ENCODE measurements at regions not wholly inside any gene's neighbourhood (a gene's known extent, or its start where the extent isn't known, plus 50 kb on each side); places are given as distances from the start of the nearest gene placed in this dataset.

DNA sequence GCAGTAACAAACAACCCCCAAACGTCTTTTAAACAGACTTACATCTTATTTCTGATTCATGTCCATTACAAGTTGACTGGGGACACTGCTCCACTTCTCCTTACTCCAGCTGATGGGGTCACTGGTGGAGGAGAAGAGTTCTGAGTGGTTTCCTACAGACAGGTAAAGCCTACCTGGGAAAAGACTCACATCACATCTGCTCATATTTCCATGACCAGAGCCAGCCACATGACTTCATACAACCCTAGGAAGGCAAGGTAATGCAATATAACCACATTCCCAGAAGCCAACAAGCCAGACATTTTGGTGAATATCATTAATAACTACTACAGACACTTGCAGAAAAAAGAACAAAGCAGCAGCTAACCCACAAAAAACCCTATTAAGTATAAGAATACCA, 90.5 kb upstream of the IRX6 start:
- DNase-seq (ENCODE audit: low spot score) (no peak), ATAC-seq (no peak)
- H3K27me3 Mint-ChIP-seq (ENCODE audit: insufficient read depth, low read depth, poor library complexity), result no peaks in the 10 kb centered on the region
- H3K27ac Mint-ChIP-seq, result no peak overlapping the region
- Histone ChIP-seq H3K9me2 (ENCODE audit: insufficient read depth) (peaks cover 5% of the 10 kb centered on the region; the same call in 1 of the 2 replicates), H3F3A (replicated peaks; ENCODE audit: low read depth) (no peaks in the 10 kb centered on the region), H3K4me1 (ENCODE audit: insufficient read depth) (no peaks in the 10 kb centered on the region), H4K20me1 (replicated peaks; ENCODE audit: insufficient read depth) (no peaks in the 10 kb centered on the region), H3K4me2 (no peak overlapping the region), H3K4me3 (no peak overlapping the region), H3K27me3 (ENCODE audit: insufficient read depth) (no peaks in the 10 kb centered on the region), H2AFZ (no peak overlapping the region), H3K27ac (ENCODE audit: low read depth) (no peak overlapping the region), H3K36me3 (ENCODE audit: insufficient read depth) (no peaks in the 10 kb centered on the region), H3K79me2 (replicated peaks; ENCODE audit: insufficient read depth) (no peaks in the 10 kb centered on the region)
- TF ChIP-seq, protein P1, sequence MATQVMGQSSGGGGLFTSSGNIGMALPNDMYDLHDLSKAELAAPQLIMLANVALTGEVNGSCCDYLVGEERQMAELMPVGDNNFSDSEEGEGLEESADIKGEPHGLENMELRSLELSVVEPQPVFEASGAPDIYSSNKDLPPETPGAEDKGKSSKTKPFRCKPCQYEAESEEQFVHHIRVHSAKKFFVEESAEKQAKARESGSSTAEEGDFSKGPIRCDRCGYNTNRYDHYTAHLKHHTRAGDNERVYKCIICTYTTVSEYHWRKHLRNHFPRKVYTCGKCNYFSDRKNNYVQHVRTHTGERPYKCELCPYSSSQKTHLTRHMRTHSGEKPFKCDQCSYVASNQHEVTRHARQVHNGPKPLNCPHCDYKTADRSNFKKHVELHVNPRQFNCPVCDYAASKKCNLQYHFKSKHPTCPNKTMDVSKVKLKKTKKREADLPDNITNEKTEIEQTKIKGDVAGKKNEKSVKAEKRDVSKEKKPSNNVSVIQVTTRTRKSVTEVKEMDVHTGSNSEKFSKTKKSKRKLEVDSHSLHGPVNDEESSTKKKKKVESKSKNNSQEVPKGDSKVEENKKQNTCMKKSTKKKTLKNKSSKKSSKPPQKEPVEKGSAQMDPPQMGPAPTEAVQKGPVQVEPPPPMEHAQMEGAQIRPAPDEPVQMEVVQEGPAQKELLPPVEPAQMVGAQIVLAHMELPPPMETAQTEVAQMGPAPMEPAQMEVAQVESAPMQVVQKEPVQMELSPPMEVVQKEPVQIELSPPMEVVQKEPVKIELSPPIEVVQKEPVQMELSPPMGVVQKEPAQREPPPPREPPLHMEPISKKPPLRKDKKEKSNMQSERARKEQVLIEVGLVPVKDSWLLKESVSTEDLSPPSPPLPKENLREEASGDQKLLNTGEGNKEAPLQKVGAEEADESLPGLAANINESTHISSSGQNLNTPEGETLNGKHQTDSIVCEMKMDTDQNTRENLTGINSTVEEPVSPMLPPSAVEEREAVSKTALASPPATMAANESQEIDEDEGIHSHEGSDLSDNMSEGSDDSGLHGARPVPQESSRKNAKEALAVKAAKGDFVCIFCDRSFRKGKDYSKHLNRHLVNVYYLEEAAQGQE (IDR thresholded peaks at IDR 0.05; ENCODE audit: unreplicated experiment), result no peak
- TF ChIP-seq CREB1 (CRISPR knock-in tag; IDR thresholded peaks at IDR 0.05; ENCODE audit: low read depth) (no peak), NANOG (IDR thresholded peaks at IDR 0.05; ENCODE audit: borderline replicate concordance) (no peak), EZH2 (IDR thresholded peaks at IDR 0.05; ENCODE audit: low read depth, unreplicated experiment) (no peak), JUNB (IDR thresholded peaks at IDR 0.05; ENCODE audit: unreplicated experiment) (no peak), ZNF331 (CRISPR knock-in tag; IDR thresholded peaks at IDR 0.05; ENCODE audit: low read depth) (no peak), ZNF114 (CRISPR knock-in tag; IDR thresholded peaks at IDR 0.05) (no peak), EZH2phosphoT487 (IDR thresholded peaks at IDR 0.05; ENCODE audit: unreplicated experiment) (no peak), STAT1 (IDR thresholded peaks at IDR 0.05; ENCODE audit: unreplicated experiment) (no peak), POLR2AphosphoS5 (IDR thresholded peaks at IDR 0.05; ENCODE audit: low read depth) (no peak)
- TF ChIP-seq, protein P2, sequence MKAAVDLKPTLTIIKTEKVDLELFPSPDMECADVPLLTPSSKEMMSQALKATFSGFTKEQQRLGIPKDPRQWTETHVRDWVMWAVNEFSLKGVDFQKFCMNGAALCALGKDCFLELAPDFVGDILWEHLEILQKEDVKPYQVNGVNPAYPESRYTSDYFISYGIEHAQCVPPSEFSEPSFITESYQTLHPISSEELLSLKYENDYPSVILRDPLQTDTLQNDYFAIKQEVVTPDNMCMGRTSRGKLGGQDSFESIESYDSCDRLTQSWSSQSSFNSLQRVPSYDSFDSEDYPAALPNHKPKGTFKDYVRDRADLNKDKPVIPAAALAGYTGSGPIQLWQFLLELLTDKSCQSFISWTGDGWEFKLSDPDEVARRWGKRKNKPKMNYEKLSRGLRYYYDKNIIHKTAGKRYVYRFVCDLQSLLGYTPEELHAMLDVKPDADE (IDR thresholded peaks at IDR 0.05), result no peak
- TF ChIP-seq, protein P3, sequence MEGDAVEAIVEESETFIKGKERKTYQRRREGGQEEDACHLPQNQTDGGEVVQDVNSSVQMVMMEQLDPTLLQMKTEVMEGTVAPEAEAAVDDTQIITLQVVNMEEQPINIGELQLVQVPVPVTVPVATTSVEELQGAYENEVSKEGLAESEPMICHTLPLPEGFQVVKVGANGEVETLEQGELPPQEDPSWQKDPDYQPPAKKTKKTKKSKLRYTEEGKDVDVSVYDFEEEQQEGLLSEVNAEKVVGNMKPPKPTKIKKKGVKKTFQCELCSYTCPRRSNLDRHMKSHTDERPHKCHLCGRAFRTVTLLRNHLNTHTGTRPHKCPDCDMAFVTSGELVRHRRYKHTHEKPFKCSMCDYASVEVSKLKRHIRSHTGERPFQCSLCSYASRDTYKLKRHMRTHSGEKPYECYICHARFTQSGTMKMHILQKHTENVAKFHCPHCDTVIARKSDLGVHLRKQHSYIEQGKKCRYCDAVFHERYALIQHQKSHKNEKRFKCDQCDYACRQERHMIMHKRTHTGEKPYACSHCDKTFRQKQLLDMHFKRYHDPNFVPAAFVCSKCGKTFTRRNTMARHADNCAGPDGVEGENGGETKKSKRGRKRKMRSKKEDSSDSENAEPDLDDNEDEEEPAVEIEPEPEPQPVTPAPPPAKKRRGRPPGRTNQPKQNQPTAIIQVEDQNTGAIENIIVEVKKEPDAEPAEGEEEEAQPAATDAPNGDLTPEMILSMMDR (conservative IDR thresholded peaks at IDR 0.05; ENCODE audit: low read depth in 2 of 2), result no peak
- TF ChIP-seq, protein P4, sequence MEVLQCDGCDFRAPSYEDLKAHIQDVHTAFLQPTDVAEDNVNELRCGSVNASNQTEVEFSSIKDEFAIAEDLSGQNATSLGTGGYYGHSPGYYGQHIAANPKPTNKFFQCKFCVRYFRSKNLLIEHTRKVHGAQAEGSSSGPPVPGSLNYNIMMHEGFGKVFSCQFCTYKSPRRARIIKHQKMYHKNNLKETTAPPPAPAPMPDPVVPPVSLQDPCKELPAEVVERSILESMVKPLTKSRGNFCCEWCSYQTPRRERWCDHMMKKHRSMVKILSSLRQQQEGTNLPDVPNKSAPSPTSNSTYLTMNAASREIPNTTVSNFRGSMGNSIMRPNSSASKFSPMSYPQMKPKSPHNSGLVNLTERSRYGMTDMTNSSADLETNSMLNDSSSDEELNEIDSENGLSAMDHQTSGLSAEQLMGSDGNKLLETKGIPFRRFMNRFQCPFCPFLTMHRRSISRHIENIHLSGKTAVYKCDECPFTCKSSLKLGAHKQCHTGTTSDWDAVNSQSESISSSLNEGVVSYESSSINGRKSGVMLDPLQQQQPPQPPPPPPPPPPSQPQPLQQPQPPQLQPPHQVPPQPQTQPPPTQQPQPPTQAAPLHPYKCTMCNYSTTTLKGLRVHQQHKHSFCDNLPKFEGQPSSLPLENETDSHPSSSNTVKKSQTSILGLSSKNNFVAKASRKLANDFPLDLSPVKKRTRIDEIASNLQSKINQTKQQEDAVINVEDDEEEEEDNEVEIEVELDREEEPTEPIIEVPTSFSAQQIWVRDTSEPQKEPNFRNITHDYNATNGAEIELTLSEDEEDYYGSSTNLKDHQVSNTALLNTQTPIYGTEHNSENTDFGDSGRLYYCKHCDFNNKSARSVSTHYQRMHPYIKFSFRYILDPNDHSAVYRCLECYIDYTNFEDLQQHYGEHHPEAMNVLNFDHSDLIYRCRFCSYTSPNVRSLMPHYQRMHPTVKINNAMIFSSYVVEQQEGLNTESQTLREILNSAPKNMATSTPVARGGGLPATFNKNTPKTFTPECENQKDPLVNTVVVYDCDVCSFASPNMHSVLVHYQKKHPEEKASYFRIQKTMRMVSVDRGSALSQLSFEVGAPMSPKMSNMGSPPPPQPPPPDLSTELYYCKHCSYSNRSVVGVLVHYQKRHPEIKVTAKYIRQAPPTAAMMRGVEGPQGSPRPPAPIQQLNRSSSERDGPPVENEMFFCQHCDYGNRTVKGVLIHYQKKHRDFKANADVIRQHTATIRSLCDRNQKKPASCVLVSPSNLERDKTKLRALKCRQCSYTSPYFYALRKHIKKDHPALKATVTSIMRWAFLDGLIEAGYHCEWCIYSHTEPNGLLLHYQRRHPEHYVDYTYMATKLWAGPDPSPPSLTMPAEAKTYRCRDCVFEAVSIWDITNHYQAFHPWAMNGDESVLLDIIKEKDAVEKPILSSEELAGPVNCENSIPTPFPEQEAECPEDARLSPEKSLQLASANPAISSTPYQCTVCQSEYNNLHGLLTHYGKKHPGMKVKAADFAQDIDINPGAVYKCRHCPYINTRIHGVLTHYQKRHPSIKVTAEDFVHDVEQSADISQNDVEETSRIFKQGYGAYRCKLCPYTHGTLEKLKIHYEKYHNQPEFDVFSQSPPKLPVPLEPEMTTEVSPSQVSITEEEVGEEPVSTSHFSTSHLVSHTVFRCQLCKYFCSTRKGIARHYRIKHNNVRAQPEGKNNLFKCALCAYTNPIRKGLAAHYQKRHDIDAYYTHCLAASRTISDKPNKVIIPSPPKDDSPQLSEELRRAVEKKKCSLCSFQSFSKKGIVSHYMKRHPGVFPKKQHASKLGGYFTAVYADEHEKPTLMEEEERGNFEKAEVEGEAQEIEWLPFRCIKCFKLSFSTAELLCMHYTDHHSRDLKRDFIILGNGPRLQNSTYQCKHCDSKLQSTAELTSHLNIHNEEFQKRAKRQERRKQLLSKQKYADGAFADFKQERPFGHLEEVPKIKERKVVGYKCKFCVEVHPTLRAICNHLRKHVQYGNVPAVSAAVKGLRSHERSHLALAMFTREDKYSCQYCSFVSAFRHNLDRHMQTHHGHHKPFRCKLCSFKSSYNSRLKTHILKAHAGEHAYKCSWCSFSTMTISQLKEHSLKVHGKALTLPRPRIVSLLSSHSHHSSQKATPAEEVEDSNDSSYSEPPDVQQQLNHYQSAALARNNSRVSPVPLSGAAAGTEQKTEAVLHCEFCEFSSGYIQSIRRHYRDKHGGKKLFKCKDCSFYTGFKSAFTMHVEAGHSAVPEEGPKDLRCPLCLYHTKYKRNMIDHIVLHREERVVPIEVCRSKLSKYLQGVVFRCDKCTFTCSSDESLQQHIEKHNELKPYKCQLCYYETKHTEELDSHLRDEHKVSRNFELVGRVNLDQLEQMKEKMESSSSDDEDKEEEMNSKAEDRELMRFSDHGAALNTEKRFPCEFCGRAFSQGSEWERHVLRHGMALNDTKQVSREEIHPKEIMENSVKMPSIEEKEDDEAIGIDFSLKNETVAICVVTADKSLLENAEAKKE (CRISPR knock-in tag; IDR thresholded peaks at IDR 0.05), result no peak
- H3K9me3 Mint-ChIP-seq, result no peaks in the 10 kb centered on the region
- no peak overlapping the region for H3K4me3 Mint-ChIP-seq
- no peaks in the 10 kb centered on the region; the same call in 2 of the 3 replicates for H3K4me1 Mint-ChIP-seq
- H3K36me3 Mint-ChIP-seq (ENCODE audit: low read depth), result no peaks in the 10 kb centered on the region
